Urinary bladder (tissue), 3 donors: ENCODE measurements at regions not wholly inside any gene's neighbourhood (a gene's known extent, or its start where the extent isn't known, plus 50 kb on each side); places are given as distances from the start of the nearest gene placed in this dataset.
"Not testable (repeated sequence)": the region's sequence is repeated elsewhere in the genome, so short reads cannot be mapped to it uniquely, and the experiment has no call there.

Source experiments
- DNase-seq: peaks from one replicate; pipeline ENCODE4 v3.0.0-alpha.2; 2015; ENCODE audit errors: extremely low spot score
- H3K27ac ChIP-seq: one replicate; pipeline ENCODE4 v1.5.1; 2013; ENCODE audit warnings: low read depth, mild to moderate bottlenecking, moderate library complexity
- H3K36me3 ChIP-seq: one replicate; pipeline ENCODE4 v1.6.1; 2013; ENCODE audit warnings: mild to moderate bottlenecking, moderate library complexity; ENCODE audit not compliant: insufficient read depth
- H3K4me1 ChIP-seq: one replicate; pipeline ENCODE4 v1.6.1; 2013; ENCODE audit warnings: mild to moderate bottlenecking, moderate library complexity; ENCODE audit not compliant: insufficient read depth
- H3K4me3 ChIP-seq: one replicate; pipeline ENCODE4 v1.5.1; 2013; ENCODE audit warnings: low read depth, low read length
- WGBS: extraction: QIAGEN DNeasy Blood & Tissue Kit; methylation state at CpG from one replicate; pipeline ENCODE4 v1.1.7; 2013; 5-methylcytosine and 5-hydroxymethylcytosine counted together
- donor health status: healthy with polysubstance abuse.
- donor health status: healthy.

- WGBS: 62% methylated on average over 2 of the region's 2 CpGs
- DNase-seq: no peak
- no peak overlapping the region for H3K4me3 ChIP-seq
- H3K4me1 ChIP-seq: no peaks in the 10 kb centered on the region
- H3K36me3 ChIP-seq: no peaks in the 10 kb centered on the region
- no peak overlapping the region for H3K27ac ChIP-seq
Observed at GRCh38 chr2:185388226-185388625, 350.4 kb upstream of the FSIP2 start.

- no peak for DNase-seq
- Histone ChIP-seq H3K27ac (no peak overlapping the region), H3K4me3 (no peak overlapping the region), H3K4me1 (no peaks in the 10 kb centered on the region), H3K36me3 (no peaks in the 10 kb centered on the region)
Observed at GRCh38 chr2:185391543-185391942, 347.1 kb upstream of the FSIP2 start.

- WGBS: 79% methylated on average over 5 of the region's 5 CpGs
- no peaks in the 10 kb centered on the region for H3K4me1 ChIP-seq
- DNase-seq: no peak
- no peaks in the 10 kb centered on the region for H3K36me3 ChIP-seq
- no peak overlapping the region for H3K27ac ChIP-seq
- H3K4me3 ChIP-seq: no peak overlapping the region
Observed at GRCh38 chr2:185393091-185393490, 345.5 kb upstream of the FSIP2 start.

- no peak for DNase-seq
- Histone ChIP-seq H3K4me1 (no peaks in the 10 kb centered on the region), H3K27ac (no peak overlapping the region), H3K4me3 (no peak overlapping the region), H3K36me3 (no peaks in the 10 kb centered on the region)
- 87% methylated on average over 1 of the region's 1 CpG for WGBS
Observed at GRCh38 chr2:185402474-185402873, 336.1 kb upstream of the FSIP2 start.

DNA sequence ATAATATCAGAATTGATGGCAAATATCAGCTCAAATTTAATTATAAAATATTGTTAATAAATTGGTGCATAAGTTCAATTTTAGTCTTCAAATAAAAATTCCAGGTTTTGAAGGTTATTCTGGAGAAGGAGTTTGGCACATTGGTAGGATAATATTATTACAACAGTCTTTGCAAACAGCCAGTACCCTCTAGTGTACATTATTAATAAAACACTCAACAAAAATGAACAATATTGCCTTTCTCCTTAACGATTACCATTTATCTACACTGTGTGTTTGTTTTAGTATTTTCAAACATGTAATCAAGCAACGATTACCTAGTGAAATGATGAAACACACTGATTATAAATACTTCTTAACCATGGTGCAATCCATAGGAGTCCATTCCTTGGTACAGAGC, 334.0 kb upstream of the FSIP2 start:
- H3K27ac ChIP-seq: no peak overlapping the region

GRCh38 chr2:185417111-185417510, 321.5 kb upstream of the FSIP2 start:
- 98% methylated on average over 3 of the region's 3 CpGs for WGBS
- no peak overlapping the region for H3K4me3 ChIP-seq
- H3K27ac ChIP-seq: no peak overlapping the region
- no peaks in the 10 kb centered on the region for H3K4me1 ChIP-seq
- no peak for DNase-seq
- H3K36me3 ChIP-seq: no peaks in the 10 kb centered on the region

More for the DNA sequence above, 334.0 kb upstream of the FSIP2 start:
- Histone ChIP-seq H3K4me3 (no peak overlapping the region), H3K36me3 (no peaks in the 10 kb centered on the region), H3K4me1 (no peaks in the 10 kb centered on the region)
- 39% methylated on average over 2 of the region's 2 CpGs for WGBS
- no peak for DNase-seq

GRCh38 chr2:185417688-185418087, 320.9 kb upstream of the FSIP2 start:
- H3K4me3 ChIP-seq: no peak overlapping the region
- no peak for DNase-seq
- no peaks in the 10 kb centered on the region for H3K36me3 ChIP-seq
- H3K4me1 ChIP-seq: no peaks in the 10 kb centered on the region
- H3K27ac ChIP-seq: no peak overlapping the region

DNA sequence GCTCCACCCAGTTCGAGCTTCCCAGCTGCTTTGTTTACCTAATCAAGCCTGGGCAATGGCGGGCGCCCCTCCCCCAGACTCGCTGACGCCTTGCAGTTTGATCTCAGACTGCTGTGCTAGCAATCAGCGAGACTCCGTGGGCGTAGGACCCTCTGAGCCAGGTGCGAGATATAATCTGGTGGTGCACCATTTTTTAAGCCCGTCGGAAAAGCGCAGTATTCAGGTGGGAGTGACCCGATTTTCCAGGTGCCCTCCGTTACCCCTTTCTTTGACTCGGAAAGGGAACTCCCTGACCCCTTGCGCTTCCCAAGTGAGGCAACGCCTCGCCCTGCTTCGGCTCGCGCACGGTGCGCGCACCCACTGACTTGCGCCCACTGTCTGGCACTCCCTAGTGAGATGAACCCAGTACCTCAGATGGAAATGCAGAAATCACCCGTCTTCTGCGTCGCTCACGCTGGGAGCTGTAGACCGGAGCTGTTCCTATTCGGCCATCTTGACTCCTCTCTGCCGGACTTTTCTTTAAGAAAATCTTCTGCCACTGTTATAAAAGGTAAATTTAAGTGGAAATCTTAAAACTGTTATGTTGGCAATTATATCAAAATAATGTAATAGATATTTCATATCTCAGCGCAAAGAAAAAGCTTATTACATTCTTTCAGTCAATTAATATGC, 313.5 kb upstream of the FSIP2 start:
- DNase-seq, H3K36me3 ChIP-seq, H3K4me1 ChIP-seq, H3K4me3 ChIP-seq, H3K27ac ChIP-seq: not testable (repeated sequence)
- WGBS: 75% methylated on average over 32 of the region's 33 CpGs

GRCh38 chr2:185428000-185428399, 310.6 kb upstream of the FSIP2 start:
- H3K36me3 ChIP-seq: no peaks in the 10 kb centered on the region
- DNase-seq: no peak
- no peaks in the 10 kb centered on the region for H3K4me1 ChIP-seq
- no peak overlapping the region for H3K4me3 ChIP-seq
- no peak overlapping the region for H3K27ac ChIP-seq
- 31% methylated on average over 1 of the region's 1 CpG for WGBS

DNA sequence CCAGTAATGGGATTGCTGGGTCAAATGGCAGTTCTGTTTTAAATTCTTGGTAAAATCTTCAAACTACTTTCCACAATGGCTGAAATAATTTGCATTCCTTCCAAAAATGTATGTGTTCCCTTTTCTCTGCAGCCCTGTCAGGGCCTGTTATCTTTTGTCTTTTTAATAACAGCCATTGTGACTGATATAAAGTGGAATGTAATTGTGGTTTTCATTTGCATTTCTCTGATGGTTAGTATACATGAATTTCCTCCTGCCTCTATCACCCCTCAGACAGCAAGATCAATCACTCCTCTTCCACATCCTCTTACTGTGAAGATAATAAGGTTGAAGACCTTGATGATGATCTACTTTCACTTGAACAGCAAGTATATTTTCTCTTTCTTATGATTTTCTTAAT, 304.8 kb upstream of the FSIP2 start:
- H3K36me3 ChIP-seq: no peaks in the 10 kb centered on the region
- DNase-seq: no peak
- H3K4me1 ChIP-seq: no peaks in the 10 kb centered on the region
- H3K4me3 ChIP-seq: no peak overlapping the region
- no peak overlapping the region for H3K27ac ChIP-seq

- DNase-seq: no peak
- Histone ChIP-seq H3K4me1 (no peaks in the 10 kb centered on the region), H3K27ac (no peak overlapping the region), H3K4me3 (no peak overlapping the region), H3K36me3 (no peaks in the 10 kb centered on the region)
Observed at GRCh38 chr2:185436787-185437372, 301.7 kb upstream of the FSIP2 start.

- H3K4me1 ChIP-seq: no peaks in the 10 kb centered on the region
- H3K27ac ChIP-seq: no peak overlapping the region
- DNase-seq: no peak
- H3K36me3 ChIP-seq: no peaks in the 10 kb centered on the region
- H3K4me3 ChIP-seq: no peak overlapping the region
Observed at GRCh38 chr2:185441486-185442005, 297.1 kb upstream of the FSIP2 start.

DNA sequence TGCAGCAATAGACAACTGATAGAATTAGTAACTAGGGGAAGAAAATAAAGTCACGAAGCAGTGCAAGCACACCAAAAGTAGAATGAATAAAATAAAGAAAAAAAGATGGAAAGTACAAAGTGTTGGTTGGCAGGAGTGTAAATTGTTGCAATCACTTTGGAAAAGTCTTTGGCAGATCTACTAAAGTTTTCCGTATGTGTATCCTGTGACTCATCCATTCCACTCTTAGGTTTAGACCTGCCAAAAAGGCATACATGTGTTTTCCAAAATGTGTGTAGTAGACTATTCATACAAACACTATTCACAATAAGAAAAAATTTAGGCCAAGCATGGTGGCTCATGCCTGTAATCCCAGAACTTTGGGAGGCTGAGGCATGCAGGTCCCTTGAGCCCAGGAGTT, 282.1 kb upstream of the FSIP2 start:
- no peak overlapping the region for H3K27ac ChIP-seq

GRCh38 chr2:185463481-185463880, 275.1 kb upstream of the FSIP2 start:
- H3K4me1 ChIP-seq: no peaks in the 10 kb centered on the region
- H3K27ac ChIP-seq: no peak overlapping the region
- WGBS: 91% methylated on average over 3 of the region's 3 CpGs
- no peak for DNase-seq
- no peaks in the 10 kb centered on the region for H3K36me3 ChIP-seq
- H3K4me3 ChIP-seq: no peak overlapping the region

More for the DNA sequence above, 282.1 kb upstream of the FSIP2 start:
- no peak for DNase-seq
- Histone ChIP-seq H3K4me3 (no peak overlapping the region), H3K36me3 (no peaks in the 10 kb centered on the region), H3K4me1 (no peaks in the 10 kb centered on the region)
- 50% methylated on average over 2 of the region's 2 CpGs for WGBS

GRCh38 chr2:185466915-185467314, 271.7 kb upstream of the FSIP2 start:
- no peak overlapping the region for H3K27ac ChIP-seq
- DNase-seq: no peak
- no peak overlapping the region for H3K4me3 ChIP-seq
- H3K36me3 ChIP-seq: no peaks in the 10 kb centered on the region
- H3K4me1 ChIP-seq: no peaks in the 10 kb centered on the region
